ENCODE measurements at regions not wholly inside any gene's neighbourhood (a gene's known extent, or its start where the extent isn't known, plus 50 kb on each side); places are given as distances from the start of the nearest gene placed in this dataset.

DNA sequence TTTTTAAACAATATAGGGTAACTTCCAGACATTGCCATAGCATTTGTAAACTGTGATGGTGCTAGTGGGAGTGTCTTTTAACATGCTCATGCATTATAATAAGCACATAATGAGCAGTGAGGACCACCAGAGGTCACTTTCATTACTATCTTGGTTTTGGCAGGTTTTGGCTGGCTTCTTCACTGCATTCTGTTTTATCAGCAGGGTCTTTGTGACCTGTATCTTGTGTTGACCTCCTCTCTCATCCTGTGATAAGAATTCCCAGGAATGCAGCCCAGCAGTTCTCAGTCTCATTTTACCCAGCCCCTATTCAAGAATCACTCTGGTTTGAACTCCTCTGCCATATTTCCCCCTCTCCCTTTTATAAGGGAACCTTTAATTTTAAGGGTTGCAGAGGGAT, 91.3 kb downstream of the ZNF467 start:
- TF ChIP-seq, protein P1, sequence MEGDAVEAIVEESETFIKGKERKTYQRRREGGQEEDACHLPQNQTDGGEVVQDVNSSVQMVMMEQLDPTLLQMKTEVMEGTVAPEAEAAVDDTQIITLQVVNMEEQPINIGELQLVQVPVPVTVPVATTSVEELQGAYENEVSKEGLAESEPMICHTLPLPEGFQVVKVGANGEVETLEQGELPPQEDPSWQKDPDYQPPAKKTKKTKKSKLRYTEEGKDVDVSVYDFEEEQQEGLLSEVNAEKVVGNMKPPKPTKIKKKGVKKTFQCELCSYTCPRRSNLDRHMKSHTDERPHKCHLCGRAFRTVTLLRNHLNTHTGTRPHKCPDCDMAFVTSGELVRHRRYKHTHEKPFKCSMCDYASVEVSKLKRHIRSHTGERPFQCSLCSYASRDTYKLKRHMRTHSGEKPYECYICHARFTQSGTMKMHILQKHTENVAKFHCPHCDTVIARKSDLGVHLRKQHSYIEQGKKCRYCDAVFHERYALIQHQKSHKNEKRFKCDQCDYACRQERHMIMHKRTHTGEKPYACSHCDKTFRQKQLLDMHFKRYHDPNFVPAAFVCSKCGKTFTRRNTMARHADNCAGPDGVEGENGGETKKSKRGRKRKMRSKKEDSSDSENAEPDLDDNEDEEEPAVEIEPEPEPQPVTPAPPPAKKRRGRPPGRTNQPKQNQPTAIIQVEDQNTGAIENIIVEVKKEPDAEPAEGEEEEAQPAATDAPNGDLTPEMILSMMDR (IDR thresholded peaks at IDR 0.05 in 8 of 11, conservative IDR thresholded peaks at IDR 0.05 in 3 of 11) = no peak
- no peak for TF ChIP-seq POLR2A (IDR thresholded peaks at IDR 0.05)
- no peak for TF ChIP-seq POLR2AphosphoS5 (IDR thresholded peaks at IDR 0.05)

Measured in spleen (tissue), 7 donors.